Esophagus muscularis mucosa (tissue), 4 donors: ENCODE measurements at regions not wholly inside any gene's neighbourhood (a gene's known extent, or its start where the extent isn't known, plus 50 kb on each side); places are given as distances from the start of the nearest gene placed in this dataset.

Experiments used
- DNase-seq: peaks from one replicate; pipeline ENCODE4 v3.0.0-alpha.2; 2017; ENCODE audit errors: extremely low spot score
- H3K27ac ChIP-seq, 4 donors: fragments of 200-600 bp; sonication (generic); replicated peaks in 1 of 4; 1 replicate in 3 of 4; 2 replicates in 1 of 4; pipeline ENCODE4 v1.5.1; 2016 to 2019; ENCODE audit warnings: mild to moderate bottlenecking in 1 of 4
- H3K27me3 ChIP-seq, 4 donors: fragments of 200-600 bp; sonication (generic); one replicate each; pipeline versions ENCODE4 v1.5.1 to v1.6.0; 2016 to 2019
- H3K36me3 ChIP-seq, 4 donors: fragments of 200-600 bp; sonication (generic); one replicate each; pipeline ENCODE4 v1.5.1; 2016 to 2019
- H3K4me1 ChIP-seq, 4 donors: fragments of 200-600 bp; sonication (generic); one replicate each; pipeline ENCODE4 v1.5.1; 2016 to 2019
- H3K4me3 ChIP-seq, 4 donors: fragments of 200-600 bp; sonication (generic); 1 replicate in 2 of 4; 2 replicates in 2 of 4; pipeline ENCODE4 v1.5.1; 2016 to 2019; ENCODE audit warnings: mild to moderate bottlenecking in 4 of 4, moderate library complexity in 1 of 4
- H3K9me3 ChIP-seq, 4 donors: fragments of 200-600 bp; sonication (generic); 1 replicate in 3 of 4; 2 replicates in 1 of 4; pipeline ENCODE4 v1.5.1; 2016 to 2019
- EP300 ChIP-seq: sonication (generic); formaldehyde crosslinking; IDR thresholded peaks from one replicate; pipeline ENCODE4 v1.6.1; 2017; ENCODE audit warnings: antibody characterized with exemption
- POLR2A ChIP-seq: fragments of 450-650 bp; IDR thresholded peaks from one replicate; pipeline ENCODE4 v1.6.1; 2017; ENCODE audit warnings: antibody characterized with exemption, moderate library complexity, mild to moderate bottlenecking, low read depth
- POLR2AphosphoS5 ChIP-seq, 2 donors: sonication (generic); formaldehyde crosslinking; IDR thresholded peaks; one replicate each; pipeline ENCODE4 v1.6.1; 2017; ENCODE audit warnings: antibody characterized with exemption in 2 of 2
- WGBS: methylation state at CpG from one replicate; pipeline ENCODE4 v1.1.5; 2018; 5-methylcytosine and 5-hydroxymethylcytosine counted together
- intact Hi-C: fragments of 100-400 bp; cut with DNase I; formaldehyde crosslinking; loops from one replicate; pipeline ENCODE4 v1.15.1; 2023
- TF ChIP-seq, protein P1 (sequence below), 3 experiments: fragments of 200-600 bp in 2 of 3; fragments of 450-650 bp in 1 of 3; sonication (generic) in 2 of 3; IDR thresholded peaks; one replicate each; pipeline ENCODE4 v1.5.1; 2017 to 2019; ENCODE audit warnings: antibody characterized with exemption in 3 of 3, mild to moderate bottlenecking in 2 of 3, moderate library complexity in 1 of 3

DNA sequence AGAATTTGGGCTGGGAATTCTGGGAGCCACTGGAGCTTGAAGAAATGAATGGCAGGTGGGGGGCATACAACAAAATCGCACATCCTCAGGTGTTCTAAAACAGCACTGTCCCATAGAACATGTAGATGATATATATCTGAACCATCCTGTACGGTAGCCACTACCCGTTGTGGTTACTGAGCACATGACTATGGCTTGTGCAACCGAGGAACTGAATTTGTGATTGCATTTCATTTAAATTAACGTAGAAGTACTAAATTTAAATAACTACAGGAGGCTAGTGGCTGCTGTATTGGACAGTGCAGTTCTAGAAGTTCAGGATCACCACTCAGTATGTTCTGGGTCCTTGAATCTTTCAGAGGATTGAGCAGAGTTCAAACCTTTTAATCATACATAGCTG, 172.4 kb downstream of the PHETA1 start:
- TF ChIP-seq, protein P1, sequence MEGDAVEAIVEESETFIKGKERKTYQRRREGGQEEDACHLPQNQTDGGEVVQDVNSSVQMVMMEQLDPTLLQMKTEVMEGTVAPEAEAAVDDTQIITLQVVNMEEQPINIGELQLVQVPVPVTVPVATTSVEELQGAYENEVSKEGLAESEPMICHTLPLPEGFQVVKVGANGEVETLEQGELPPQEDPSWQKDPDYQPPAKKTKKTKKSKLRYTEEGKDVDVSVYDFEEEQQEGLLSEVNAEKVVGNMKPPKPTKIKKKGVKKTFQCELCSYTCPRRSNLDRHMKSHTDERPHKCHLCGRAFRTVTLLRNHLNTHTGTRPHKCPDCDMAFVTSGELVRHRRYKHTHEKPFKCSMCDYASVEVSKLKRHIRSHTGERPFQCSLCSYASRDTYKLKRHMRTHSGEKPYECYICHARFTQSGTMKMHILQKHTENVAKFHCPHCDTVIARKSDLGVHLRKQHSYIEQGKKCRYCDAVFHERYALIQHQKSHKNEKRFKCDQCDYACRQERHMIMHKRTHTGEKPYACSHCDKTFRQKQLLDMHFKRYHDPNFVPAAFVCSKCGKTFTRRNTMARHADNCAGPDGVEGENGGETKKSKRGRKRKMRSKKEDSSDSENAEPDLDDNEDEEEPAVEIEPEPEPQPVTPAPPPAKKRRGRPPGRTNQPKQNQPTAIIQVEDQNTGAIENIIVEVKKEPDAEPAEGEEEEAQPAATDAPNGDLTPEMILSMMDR (IDR thresholded peaks at IDR 0.05) = no peak
- TF ChIP-seq EP300 (no peak), POLR2A (no peak)

DNA sequence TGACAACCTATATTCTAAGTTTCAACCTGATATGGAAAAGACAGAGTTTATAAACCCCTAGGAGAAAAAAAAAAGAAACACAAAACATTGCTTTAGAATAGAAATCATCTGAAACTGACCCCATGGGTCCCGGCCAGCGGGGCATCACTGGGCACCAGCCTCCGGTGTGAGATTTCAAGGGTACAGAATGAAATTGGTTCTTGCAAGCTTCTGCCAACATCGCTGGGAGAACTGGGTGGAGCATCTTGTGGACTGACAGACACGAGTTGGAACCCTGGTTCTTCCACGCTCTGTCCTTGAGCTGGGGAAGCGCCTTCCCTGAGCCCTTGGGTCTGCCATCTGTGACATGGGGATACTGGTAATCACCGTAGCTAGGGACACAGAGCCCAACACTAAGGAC, 173.6 kb downstream of the PHETA1 start:
- TF ChIP-seq, protein P1 (IDR thresholded peaks at IDR 0.05) = no peak
- TF ChIP-seq POLR2A = no peak
- no peak for TF ChIP-seq POLR2AphosphoS5 (IDR thresholded peaks at IDR 0.05)
- TF ChIP-seq EP300 = no peak
- WGBS = 86% methylated on average over 8 of the region's 8 CpGs
- H3K27me3 ChIP-seq = peaks cover 0 to 47% (median 0%) of the 10 kb centered on the region in 4 donors

More for the DNA sequence above, 172.4 kb downstream of the PHETA1 start:
- WGBS = 65% methylated on average over 5 of the region's 5 CpGs
- Histone ChIP-seq H3K9me3 (no peaks in the 10 kb centered on the region), H3K4me1 (no peaks in the 10 kb centered on the region), H3K4me3 (no peak overlapping the region), H3K27ac (no peak overlapping the region), H3K36me3 (no peaks in the 10 kb centered on the region), H3K27me3 (peaks cover 0 to 49% (median 2%) of the 10 kb centered on the region in 4 donors)
- intact Hi-C loops = no loop called here
- DNase-seq = no peak

DNA sequence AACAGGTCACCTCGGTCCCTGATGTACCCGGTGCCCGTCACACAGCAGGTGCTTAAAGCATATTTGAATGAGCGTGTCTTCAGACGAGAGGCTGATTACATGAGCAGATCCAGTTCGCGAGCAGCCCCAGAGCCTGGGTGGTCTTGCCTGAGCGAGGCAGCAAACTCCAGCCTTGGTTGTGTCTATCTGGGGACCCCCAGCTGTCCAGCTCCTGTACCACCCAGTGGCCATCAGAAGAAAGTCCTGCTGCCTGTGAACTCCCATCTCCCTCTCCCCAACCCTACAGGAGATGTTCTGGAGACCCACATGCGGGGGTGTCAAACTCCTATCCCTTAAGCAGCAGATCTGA, 174.2 kb downstream of the PHETA1 start:
- Histone ChIP-seq H3K27me3 (peaks cover 0 to 43% (median 0%) of the 10 kb centered on the region in 4 donors), H3K9me3 (no peaks in the 10 kb centered on the region), H3K27ac (no peak overlapping the region), H3K4me3 (no peak overlapping the region), H3K36me3 (no peaks in the 10 kb centered on the region), H3K4me1 (no peaks in the 10 kb centered on the region)
- TF ChIP-seq, protein P1 (IDR thresholded peaks at IDR 0.05) = no peak
- no peak for TF ChIP-seq POLR2AphosphoS5 (IDR thresholded peaks at IDR 0.05)
- TF ChIP-seq EP300 = no peak
- no peak for TF ChIP-seq POLR2A
- intact Hi-C loops = no loop called here
- no peak for DNase-seq
- WGBS = 67% methylated on average over 2 of the region's 9 CpGs

More for the DNA sequence above, 173.6 kb downstream of the PHETA1 start:
- Histone ChIP-seq H3K4me1 (no peaks in the 10 kb centered on the region), H3K9me3 (no peaks in the 10 kb centered on the region), H3K27ac (no peak overlapping the region), H3K36me3 (no peaks in the 10 kb centered on the region), H3K4me3 (no peak overlapping the region)
- DNase-seq = no peak
- intact Hi-C loops = no loop called here

DNA sequence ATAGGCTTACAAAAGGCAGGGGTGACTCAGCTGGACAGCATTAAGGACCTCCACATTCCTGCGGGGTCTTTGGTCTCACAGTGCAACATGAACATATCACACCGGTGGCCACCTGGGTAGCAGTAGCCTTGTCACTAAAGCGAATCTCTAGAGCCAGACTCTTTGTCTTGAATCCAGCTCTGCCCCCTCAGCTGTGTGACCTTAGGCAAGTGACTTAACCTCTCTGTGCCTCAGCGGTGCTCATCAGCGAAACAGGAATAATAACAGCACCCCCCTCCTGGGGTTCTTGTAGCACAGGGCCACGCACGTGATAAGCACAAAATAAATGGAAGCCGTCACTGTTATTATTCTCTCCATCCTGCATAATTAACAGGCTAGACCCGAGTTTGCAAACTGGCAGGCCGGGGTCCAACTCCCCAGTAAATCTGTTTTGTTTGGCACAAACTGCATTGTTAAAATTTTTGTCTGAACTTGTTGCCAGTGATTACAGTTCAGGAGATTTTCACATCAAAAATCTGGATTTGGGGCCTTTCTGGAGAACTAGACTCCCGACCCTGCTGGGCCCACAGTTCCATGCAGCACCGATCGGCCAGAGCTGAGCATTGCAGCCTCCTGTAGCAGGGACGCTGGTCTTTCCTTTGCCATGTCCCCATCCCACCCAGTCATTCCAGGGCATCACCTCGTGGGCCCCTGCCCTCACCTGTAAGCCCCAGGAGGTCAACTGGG, 174.8 kb downstream of the PHETA1 start:
- 69% methylated on average over 12 of the region's 15 CpGs for whole genome bisulfite sequencing
- Histone ChIP-seq H3K9me3 (no peaks in the 10 kb centered on the region), H3K4me1 (no peaks in the 10 kb centered on the region), H3K27me3 (peaks cover 0 to 43% (median 0%) of the 10 kb centered on the region in 4 donors), H3K4me3 (no peak overlapping the region), H3K36me3 (no peaks in the 10 kb centered on the region), H3K27ac (no peak overlapping the region)
- TF ChIP-seq EP300 (no peak), POLR2AphosphoS5 (IDR thresholded peaks at IDR 0.05) (no peak), POLR2A (no peak)
- TF ChIP-seq, protein P1 (IDR thresholded peaks at IDR 0.05) = no peak
- intact Hi-C loops = no loop called here
- no peak for DNase-seq

DNA sequence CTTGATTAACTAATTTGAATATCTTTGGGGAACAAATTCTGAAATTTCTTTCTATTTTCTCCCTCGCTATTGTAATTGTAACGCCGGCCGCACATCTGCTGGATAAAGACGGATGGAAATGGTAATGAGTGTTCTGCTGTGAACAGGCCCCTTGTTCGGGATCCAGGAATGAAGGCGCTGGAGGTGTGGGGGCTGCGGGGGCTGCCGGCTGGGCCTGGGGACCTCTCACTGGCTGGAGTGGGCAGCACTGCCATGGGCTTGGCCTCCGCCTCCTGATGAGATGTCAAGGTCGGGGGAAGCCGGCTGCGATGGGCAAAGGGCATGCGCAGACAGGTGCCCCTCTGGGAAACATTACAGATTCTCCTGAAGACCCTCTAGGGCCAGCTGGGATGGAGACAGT, 175.4 kb downstream of the PHETA1 start:
- H3K36me3 ChIP-seq = no peaks in the 10 kb centered on the region
- no peak overlapping the region for H3K27ac ChIP-seq
- H3K27me3 ChIP-seq = peaks cover 0 to 44% (median 0%) of the 10 kb centered on the region in 4 donors
- no peak overlapping the region for H3K4me3 ChIP-seq
- TF ChIP-seq, protein P1 (IDR thresholded peaks at IDR 0.05) = no peak
- TF ChIP-seq POLR2AphosphoS5 (IDR thresholded peaks at IDR 0.05) (no peak), EP300 (no peak), POLR2A (no peak)
- H3K9me3 ChIP-seq = no peaks in the 10 kb centered on the region
- no peak for DNase-seq
- intact Hi-C loops = no loop called here
- 85% methylated on average over 14 of the region's 14 CpGs for WGBS
- no peaks in the 10 kb centered on the region for H3K4me1 ChIP-seq
